Endodermal cell (in vitro differentiated cells): ENCODE measurements at regions not wholly inside any gene's neighbourhood (a gene's known extent, or its start where the extent isn't known, plus 50 kb on each side); places are given as distances from the start of the nearest gene placed in this dataset.

Experiments
- DNase-seq: peaks from one replicate; pipeline ENCODE4 v3.0.0-alpha.2; 2017
- H3K27ac ChIP-seq: 2 replicates; pipeline ENCODE4 v1.5.1; 2013; ENCODE audit warnings: mild to moderate bottlenecking, low read depth, low read length, moderate library complexity
- H3K27me3 ChIP-seq: 2 replicates; pipeline ENCODE4 v1.6.1; 2013; ENCODE audit warnings: mild to moderate bottlenecking, low read length, moderate library complexity; ENCODE audit not compliant: insufficient read depth, control insufficient read depth, poor library complexity, severe bottlenecking
- H3K36me3 ChIP-seq: 2 replicates; pipeline ENCODE4 v1.7.0; 2013; ENCODE audit warnings: mild to moderate bottlenecking, low read length, moderate library complexity; ENCODE audit not compliant: control insufficient read depth, insufficient read depth
- H3K4me1 ChIP-seq: one replicate; pipeline ENCODE4 v1.7.0; 2013; ENCODE audit warnings: low read length; ENCODE audit not compliant: control insufficient read depth, insufficient read depth
- H3K4me3 ChIP-seq: 2 replicates; pipeline ENCODE4 v1.5.1; 2013; ENCODE audit warnings: mild to moderate bottlenecking, low read length, moderate library complexity
- H3K9ac ChIP-seq: 2 replicates; pipeline ENCODE4 v1.6.1; 2013; ENCODE audit warnings: mild to moderate bottlenecking, low read length, moderate library complexity; ENCODE audit not compliant: poor library complexity, severe bottlenecking; ENCODE audit errors: extremely low read depth
- H3K9me3 ChIP-seq: 2 replicates; pipeline ENCODE4 v1.6.1; 2013; ENCODE audit warnings: mild to moderate bottlenecking, low read length, moderate library complexity; ENCODE audit not compliant: control insufficient read depth
- H3K27ac Mint-ChIP-seq: 2 replicates; pipeline ENCODE4 v1.8.0; 2020; ENCODE audit warnings: mixed read lengths
- H3K27me3 Mint-ChIP-seq: 2 replicates; pipeline ENCODE4 v1.8.0; 2021; ENCODE audit warnings: mild to moderate bottlenecking, mixed read lengths; ENCODE audit not compliant: insufficient read depth
- H3K36me3 Mint-ChIP-seq: 2 replicates; pipeline ENCODE4 v1.8.0; 2020; ENCODE audit warnings: low read depth, mixed read lengths
- H3K4me1 Mint-ChIP-seq: 2 replicates; pipeline ENCODE4 v1.8.0; 2020; ENCODE audit warnings: mixed read lengths
- H3K4me3 Mint-ChIP-seq: 2 replicates; pipeline ENCODE4 v1.8.0; 2020; ENCODE audit warnings: mild to moderate bottlenecking, moderate library complexity, mixed read lengths
- H3K9me3 Mint-ChIP-seq: 2 replicates; pipeline ENCODE4 v1.8.0; 2020; ENCODE audit warnings: mild to moderate bottlenecking, mixed read lengths
- WGBS, 2 experiments: methylation state at CpG; one replicate each; pipeline versions ENCODE4 v1.1.5 to v1.1.7; 2013; ENCODE audit warnings: missing lambda C conversion rate in 2 of 2, mixed read lengths in 1 of 2; ENCODE audit not compliant: insufficient coverage in 1 of 2, insufficient read length in 1 of 2; 5-methylcytosine and 5-hydroxymethylcytosine counted together
- TF ChIP-seq, protein P1 (sequence below): fragments of 200-600 bp; sonication (generic); conservative IDR thresholded peaks from 2 replicates; pipeline ENCODE4 v1.5.0; 2021; ENCODE audit warnings: antibody characterized with exemption, mild to moderate bottlenecking

DNA sequence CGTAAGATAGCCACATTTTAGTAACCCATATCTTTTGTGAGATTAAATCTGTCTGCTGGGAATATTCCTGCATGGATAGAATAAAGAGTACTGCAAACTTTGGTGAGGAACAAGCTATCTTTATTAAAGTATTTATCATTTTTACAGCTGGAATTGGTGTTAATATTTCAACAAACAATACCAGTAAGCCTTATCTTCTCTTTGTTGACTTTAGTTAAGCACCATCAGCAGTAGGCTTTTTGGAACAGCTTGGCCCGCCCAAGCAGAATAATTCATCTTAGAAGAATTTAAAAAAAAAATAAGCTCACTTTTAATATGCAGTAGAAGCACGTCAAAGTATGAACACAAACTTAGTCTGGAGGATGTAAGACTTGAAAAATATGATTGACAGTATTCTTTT lies 917.8 kb upstream of the ADGRB3 start:
- Histone ChIP-seq H3K27me3 (no peaks in the 10 kb centered on the region), H3K4me1 (peaks cover 2% of the 10 kb centered on the region), H3K27ac (no peak overlapping the region), H3K9me3 (no peaks in the 10 kb centered on the region), H3K36me3 (no peaks in the 10 kb centered on the region), H3K9ac (no peak overlapping the region), H3K4me3 (no peak overlapping the region)
- Mint-ChIP-seq H3K27me3 (no peaks in the 10 kb centered on the region), H3K36me3 (no peaks in the 10 kb centered on the region), H3K4me1 (peaks cover 7% of the 10 kb centered on the region), H3K9me3 (peaks cover 6% of the 10 kb centered on the region), H3K4me3 (no peak overlapping the region), H3K27ac (no peak overlapping the region)
- no peak for DNase-seq
- WGBS, 2 experiments = 93% methylated on average over 3 of the region's 3 CpGs; no CpG with 5 or more reads in 1 of the 2 experiments
- TF ChIP-seq, protein P1, sequence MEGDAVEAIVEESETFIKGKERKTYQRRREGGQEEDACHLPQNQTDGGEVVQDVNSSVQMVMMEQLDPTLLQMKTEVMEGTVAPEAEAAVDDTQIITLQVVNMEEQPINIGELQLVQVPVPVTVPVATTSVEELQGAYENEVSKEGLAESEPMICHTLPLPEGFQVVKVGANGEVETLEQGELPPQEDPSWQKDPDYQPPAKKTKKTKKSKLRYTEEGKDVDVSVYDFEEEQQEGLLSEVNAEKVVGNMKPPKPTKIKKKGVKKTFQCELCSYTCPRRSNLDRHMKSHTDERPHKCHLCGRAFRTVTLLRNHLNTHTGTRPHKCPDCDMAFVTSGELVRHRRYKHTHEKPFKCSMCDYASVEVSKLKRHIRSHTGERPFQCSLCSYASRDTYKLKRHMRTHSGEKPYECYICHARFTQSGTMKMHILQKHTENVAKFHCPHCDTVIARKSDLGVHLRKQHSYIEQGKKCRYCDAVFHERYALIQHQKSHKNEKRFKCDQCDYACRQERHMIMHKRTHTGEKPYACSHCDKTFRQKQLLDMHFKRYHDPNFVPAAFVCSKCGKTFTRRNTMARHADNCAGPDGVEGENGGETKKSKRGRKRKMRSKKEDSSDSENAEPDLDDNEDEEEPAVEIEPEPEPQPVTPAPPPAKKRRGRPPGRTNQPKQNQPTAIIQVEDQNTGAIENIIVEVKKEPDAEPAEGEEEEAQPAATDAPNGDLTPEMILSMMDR = no peak

DNA sequence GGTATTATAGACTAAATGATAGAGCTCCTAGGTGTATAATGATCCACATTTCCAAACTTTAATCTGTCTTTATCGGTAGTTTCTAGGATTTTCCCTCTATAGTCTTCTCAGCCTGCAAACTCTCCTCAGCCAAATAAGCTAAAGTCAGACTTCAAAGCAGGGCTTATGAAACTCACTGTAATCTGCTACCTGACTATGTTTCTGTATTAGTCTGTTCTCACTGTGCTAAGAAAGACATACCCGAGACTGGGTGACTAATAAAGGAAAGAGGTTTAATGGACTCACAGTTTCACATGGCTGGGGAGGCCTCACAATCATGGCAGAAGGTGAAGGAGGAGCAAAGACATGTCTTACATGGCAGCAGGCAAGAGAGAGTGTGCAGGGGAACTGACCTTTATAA lies 928.7 kb upstream of the ADGRB3 start:
- TF ChIP-seq, protein P1 = no peak
- H3K4me3 ChIP-seq = no peak overlapping the region
- H3K4me1 Mint-ChIP-seq = no peaks in the 10 kb centered on the region
- H3K27me3 ChIP-seq = no peaks in the 10 kb centered on the region
- H3K27me3 Mint-ChIP-seq = no peaks in the 10 kb centered on the region
- 92% methylated on average over 2 of the region's 2 CpGs; no CpG with 5 or more reads in 1 of the 2 experiments for WGBS, 2 experiments
- no peak overlapping the region for H3K4me3 Mint-ChIP-seq
- H3K27ac Mint-ChIP-seq = no peak overlapping the region
- peaks cover 6% of the 10 kb centered on the region for H3K9me3 ChIP-seq
- no peak for DNase-seq
- H3K4me1 ChIP-seq = no peaks in the 10 kb centered on the region
- H3K36me3 ChIP-seq = no peaks in the 10 kb centered on the region
- H3K9ac ChIP-seq = no peak overlapping the region
- no peaks in the 10 kb centered on the region for H3K36me3 Mint-ChIP-seq
- H3K27ac ChIP-seq = no peak overlapping the region
- peaks cover 9% of the 10 kb centered on the region for H3K9me3 Mint-ChIP-seq

DNA sequence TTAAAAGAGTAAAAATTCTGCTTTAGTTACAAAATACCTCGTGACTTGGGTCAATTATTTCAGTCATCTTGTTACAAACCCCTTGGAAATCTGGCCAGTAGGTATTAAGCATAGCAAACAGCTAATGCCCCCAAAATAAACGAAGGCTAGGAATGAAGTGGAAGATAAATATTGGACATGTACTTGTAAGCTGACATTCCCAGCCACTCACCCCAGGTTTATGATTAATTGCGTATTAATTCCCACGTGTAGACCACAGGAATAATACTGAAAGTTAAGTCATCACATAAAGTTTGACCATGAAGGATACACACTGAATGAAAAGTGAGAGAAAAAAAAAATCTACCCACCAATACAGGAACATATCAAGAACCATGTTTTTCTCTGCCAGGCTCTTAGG lies 936.5 kb upstream of the ADGRB3 start:
- Mint-ChIP-seq H3K9me3 (no peaks in the 10 kb centered on the region), H3K27me3 (no peaks in the 10 kb centered on the region), H3K27ac (no peak overlapping the region), H3K36me3 (no peaks in the 10 kb centered on the region), H3K4me3 (no peak overlapping the region), H3K4me1 (no peaks in the 10 kb centered on the region)
- H3K4me1 ChIP-seq = no peaks in the 10 kb centered on the region
- no peaks in the 10 kb centered on the region for H3K9me3 ChIP-seq
- 84 to 100% methylated on average over 1 to 4 of the region's 4 CpGs for WGBS, 2 experiments
- no peaks in the 10 kb centered on the region for H3K27me3 ChIP-seq
- no peak overlapping the region for H3K27ac ChIP-seq
- H3K9ac ChIP-seq = no peak overlapping the region
- TF ChIP-seq, protein P1 = no peak
- no peak overlapping the region for H3K4me3 ChIP-seq
- no peaks in the 10 kb centered on the region for H3K36me3 ChIP-seq
- DNase-seq = no peak
